ENCODE measurements at regions not wholly inside any gene's neighbourhood (a gene's known extent, or its start where the extent isn't known, plus 50 kb on each side); places are given as distances from the start of the nearest gene placed in this dataset.
A peak's percentile ranks its signal among the peaks of the same experiment; 100 is the strongest.
"Not testable (repeated sequence)": the region's sequence is repeated elsewhere in the genome, so short reads cannot be mapped to it uniquely, and the experiment has no call there.

- DNase-seq (ENCODE audit: low read depth in 1 of 2, low spot score in 1 of 2), result no peak
- no peak for ATAC-seq
- ChIA-PET CTCF (interaction anchor here (1.5 kb wide), 1 partner anchor 61 kb away, joined by 3 read pairs; no protein-coding TSS in a partner anchor), POLR2A (no interaction called here)
- no peak overlapping the region for H3K4me3 ChIP-seq
- TF ChIP-seq, protein P1, sequence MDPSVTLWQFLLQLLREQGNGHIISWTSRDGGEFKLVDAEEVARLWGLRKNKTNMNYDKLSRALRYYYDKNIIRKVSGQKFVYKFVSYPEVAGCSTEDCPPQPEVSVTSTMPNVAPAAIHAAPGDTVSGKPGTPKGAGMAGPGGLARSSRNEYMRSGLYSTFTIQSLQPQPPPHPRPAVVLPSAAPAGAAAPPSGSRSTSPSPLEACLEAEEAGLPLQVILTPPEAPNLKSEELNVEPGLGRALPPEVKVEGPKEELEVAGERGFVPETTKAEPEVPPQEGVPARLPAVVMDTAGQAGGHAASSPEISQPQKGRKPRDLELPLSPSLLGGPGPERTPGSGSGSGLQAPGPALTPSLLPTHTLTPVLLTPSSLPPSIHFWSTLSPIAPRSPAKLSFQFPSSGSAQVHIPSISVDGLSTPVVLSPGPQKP (IDR thresholded peaks at IDR 0.05; ENCODE audit: low read depth, low read length), result no peak
- TF ChIP-seq NPAS2 (CRISPR knock-in tag; IDR thresholded peaks at IDR 0.05; ENCODE audit: borderline replicate concordance), result no peak
- TF ChIP-seq RAD21 (conservative IDR thresholded peaks at IDR 0.05 in 1 of 2, IDR thresholded peaks at IDR 0.05 in 1 of 2), result no peak
- H3K27ac ChIP-seq, result no peak overlapping the region
- no peak overlapping the region for H3K4me2 ChIP-seq
- H3K9me3 ChIP-seq, result no peaks in the 10 kb centered on the region
- no peaks in the 10 kb centered on the region for H3K4me1 ChIP-seq
- 9% methylated on average over 2 of the region's 2 CpGs for whole genome bisulfite sequencing (ENCODE audit: missing lambda C conversion rate)
- no peak for FAIRE-seq
Observed at GRCh38 chr6:79808921-79809320, 138.4 kb downstream of the ELOVL4 start.

- H3K4me2 ChIP-seq, ATAC-seq: not testable (repeated sequence)
Observed at GRCh38 chr6:79806661-79807060, 140.7 kb downstream of the ELOVL4 start.

DNA sequence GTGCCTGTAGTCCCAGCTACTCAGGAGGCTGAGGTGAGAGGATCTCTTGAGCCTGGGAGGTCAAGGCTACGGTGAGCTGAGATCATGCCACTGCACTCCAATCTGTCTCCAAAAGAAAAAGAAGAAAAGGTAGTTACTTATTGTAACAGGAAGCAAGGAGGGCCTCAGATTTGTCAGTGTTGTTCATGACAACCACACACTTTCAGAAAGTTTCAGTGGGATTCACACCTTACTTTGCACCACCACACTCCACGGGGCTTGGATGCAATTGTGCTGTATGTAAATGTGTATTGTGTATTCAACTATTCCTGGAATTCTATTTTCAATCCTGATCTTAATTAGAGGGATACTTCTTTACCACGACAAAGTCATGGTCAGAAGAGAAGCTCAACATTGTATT, 142.6 kb downstream of the ELOVL4 start:
- Histone ChIP-seq H3K9me3 (no peaks in the 10 kb centered on the region), H3K4me2 (no peak overlapping the region), H3K4me1 (no peaks in the 10 kb centered on the region), H3K27ac (no peak overlapping the region), H3K4me3 (no peak overlapping the region)
- CTCF ChIA-PET, result no interaction called here
- TF ChIP-seq RCOR1 (IDR thresholded peaks at IDR 0.05; ENCODE audit: low read depth, low read length) (no peak), JUNB (IDR thresholded peaks at IDR 0.05) (no peak)
- DNase-seq (ENCODE audit: low read depth in 1 of 2, low spot score in 1 of 2) (no peak), FAIRE-seq (no peak), ATAC-seq (no peak)
- POLR2A ChIA-PET, result no interaction called here
- WGBS (ENCODE audit: missing lambda C conversion rate), result 18% methylated on average over 3 of the region's 3 CpGs

More at GRCh38 chr6:79806661-79807060, 140.7 kb downstream of the ELOVL4 start:
- POLR2A ChIA-PET; H3K9me3 ChIP-seq; DNase-seq (ENCODE audit: low read depth in 1 of 2, low spot score in 1 of 2); H3K4me1 ChIP-seq; CTCF ChIA-PET; H3K27ac ChIP-seq; FAIRE-seq; H3K4me3 ChIP-seq: not testable (repeated sequence)
- peak; percentile 52 for TF ChIP-seq MAFK (IDR thresholded peaks at IDR 0.05; ENCODE audit: partially characterized antibody)
- WGBS (ENCODE audit: missing lambda C conversion rate), result 61% methylated on average over 3 of the region's 5 CpGs

- CTCF ChIA-PET, result no interaction called here
- TF ChIP-seq MAFK (IDR thresholded peaks at IDR 0.05; ENCODE audit: partially characterized antibody), result peak; percentile 39
- TF ChIP-seq POLR2A (IDR thresholded peaks at IDR 0.05; ENCODE audit: low read length), result no peak
Observed at GRCh38 chr6:79803917-79804316, 143.4 kb downstream of the ELOVL4 start.

GRCh38 chr6:79802657-79803300, 144.6 kb downstream of the ELOVL4 start:
- Histone ChIP-seq H3K4me1 (no peaks in the 10 kb centered on the region), H3K9me3 (no peaks in the 10 kb centered on the region), H3K4me2 (no peak overlapping the region), H3K27ac (no peak overlapping the region), H3K4me3 (no peak overlapping the region)
- TF ChIP-seq SMC3 (IDR thresholded peaks at IDR 0.05) (no peak), SREBF2 (IDR thresholded peaks at IDR 0.05) (no peak), NFE2L2 (conservative IDR thresholded peaks at IDR 0.05; ENCODE audit: low read length) (no peak), HOXB13 (CRISPR knock-in tag; IDR thresholded peaks at IDR 0.05; ENCODE audit: low read depth) (no peak), ZSCAN20 (CRISPR knock-in tag; IDR thresholded peaks at IDR 0.05) (no peak), JUNB (IDR thresholded peaks at IDR 0.05) (no peak), RNF2 (IDR thresholded peaks at IDR 0.05; ENCODE audit: borderline replicate concordance, low read depth) (no peak), EHMT2 (IDR thresholded peaks at IDR 0.05; ENCODE audit: low read depth) (no peak), EP300 (IDR thresholded peaks at IDR 0.05) (no peak), CBX2 (IDR thresholded peaks at IDR 0.05; ENCODE audit: borderline replicate concordance, low read depth) (no peak), MAZ (IDR thresholded peaks at IDR 0.05; ENCODE audit: borderline replicate concordance, low read depth, low read length) (no peak), CEBPB (IDR thresholded peaks at IDR 0.05) (no peak), ESRRA (IDR thresholded peaks at IDR 0.05; ENCODE audit: borderline replicate concordance, low read length) (no peak), KDM1A (IDR thresholded peaks at IDR 0.05; ENCODE audit: low read depth) (no peak), TFCP2L1 (CRISPR knock-in tag; IDR thresholded peaks at IDR 0.05) (no peak)
- TF ChIP-seq, protein P2, sequence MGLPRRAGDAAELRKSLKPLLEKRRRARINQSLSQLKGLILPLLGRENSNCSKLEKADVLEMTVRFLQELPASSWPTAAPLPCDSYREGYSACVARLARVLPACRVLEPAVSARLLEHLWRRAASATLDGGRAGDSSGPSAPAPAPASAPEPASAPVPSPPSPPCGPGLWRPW (IDR thresholded peaks at IDR 0.05), result no peak
- POLR2A ChIA-PET, result no interaction called here
- WGBS (ENCODE audit: missing lambda C conversion rate), result 11% methylated on average over 4 of the region's 5 CpGs
- FAIRE-seq (no peak), DNase-seq (ENCODE audit: low read depth in 1 of 2, low spot score in 1 of 2) (no peak), ATAC-seq (no peak)
- CTCF ChIA-PET, result no interaction called here

More at GRCh38 chr6:79803917-79804316, 143.4 kb downstream of the ELOVL4 start:
- ATAC-seq, result no peak
- Histone ChIP-seq H3K4me3 (no peak overlapping the region), H3K4me2 (no peak overlapping the region), H3K4me1 (no peaks in the 10 kb centered on the region), H3K27ac (no peak overlapping the region), H3K9me3 (no peaks in the 10 kb centered on the region)
- POLR2A ChIA-PET, result no interaction called here
- no peak for FAIRE-seq
- DNase-seq (ENCODE audit: low read depth in 1 of 2, low spot score in 1 of 2), result no peak
